MCF 10A (cell line): ENCODE measurements at regions not wholly inside any gene's neighbourhood (a gene's known extent, or its start where the extent isn't known, plus 50 kb on each side); places are given as distances from the start of the nearest gene placed in this dataset.

Experiments
- BruUV-seq: library from RNA; stranded (reverse); fragments of 400-500 nt; replicated peaks from 2 replicates; lab custom pipeline; 2021; lab: Mats Ljungman, UMichigan
- CTCF ChIA-PET: fragments of 300-600 bp; sonication (Branson Sonifier 250); formaldehyde crosslinking; extraction: SDS; loops from one replicate; lab custom pipeline; 2021; ENCODE audit warnings: antibody characterized with exemption, inconsistent platforms; lab: Yijun Ruan, JAX
- POLR2A ChIA-PET: fragments of 300-600, 350-650 bp; sonication (Branson Sonifier 250); formaldehyde crosslinking; extraction: SDS; loops from one replicate; lab custom pipeline; 2020; ENCODE audit warnings: antibody characterized with exemption, inconsistent platforms; lab: Yijun Ruan, JAX
- DNase-seq: peaks from one replicate; pipeline ENCODE4 v3.0.0-alpha.2; 2018; ENCODE audit not compliant: unreplicated experiment
- H3K27ac Mint-ChIP-seq: one replicate; pipeline ENCODE4 v1.8.0; 2022; ENCODE audit warnings: mild to moderate bottlenecking, low read depth, mixed read lengths; ENCODE audit not compliant: unreplicated experiment
- H3K27me3 Mint-ChIP-seq: one replicate; pipeline ENCODE4 v1.8.0; 2022; ENCODE audit warnings: mixed read lengths; ENCODE audit not compliant: insufficient read depth, unreplicated experiment
- H3K36me3 Mint-ChIP-seq: one replicate; pipeline ENCODE4 v1.8.0; 2022; ENCODE audit warnings: mild to moderate bottlenecking, moderate library complexity, mixed read lengths; ENCODE audit not compliant: insufficient read depth, unreplicated experiment
- H3K4me1 Mint-ChIP-seq: one replicate; pipeline ENCODE4 v1.8.0; 2022; ENCODE audit warnings: mixed read lengths; ENCODE audit not compliant: insufficient read depth, unreplicated experiment
- H3K4me3 Mint-ChIP-seq: one replicate; pipeline ENCODE4 v1.8.0; 2022; ENCODE audit warnings: mild to moderate bottlenecking, moderate library complexity, mixed read lengths; ENCODE audit not compliant: unreplicated experiment
- H3K9me3 Mint-ChIP-seq: one replicate; pipeline ENCODE4 v1.8.0; 2022; ENCODE audit warnings: mixed read lengths; ENCODE audit not compliant: unreplicated experiment
- intact Hi-C: fragments of 100-400 bp; cut with micrococcal nuclease; formaldehyde crosslinking; loops from 2 replicates; pipeline ENCODE4 v1.14.1; 2022
- TF ChIP-seq, protein P1 (sequence below): fragments of 200-600 bp; IDR thresholded peaks from one replicate; pipeline ENCODE4 v1.8.0; 2022; ENCODE audit warnings: antibody characterized with exemption, mild to moderate bottlenecking; ENCODE audit not compliant: unreplicated experiment

DNA sequence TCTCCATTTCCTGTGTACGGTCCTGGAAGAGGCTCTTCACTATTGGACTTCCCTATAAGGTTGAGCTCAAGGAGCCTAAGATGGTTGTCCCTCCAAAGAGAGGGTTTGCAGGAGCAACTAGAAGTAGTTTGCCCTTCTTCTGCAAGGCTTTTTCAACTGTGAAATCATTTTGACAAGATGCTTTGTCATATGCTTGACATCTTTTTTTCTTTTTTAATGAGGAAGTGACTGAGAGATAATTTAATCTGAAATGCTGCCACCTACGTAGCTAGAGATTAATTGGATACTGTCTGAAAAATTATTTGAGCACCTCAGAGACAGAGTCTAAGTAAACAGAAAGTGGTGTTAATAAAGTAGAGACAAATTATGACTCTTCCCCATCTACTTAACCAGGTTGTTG lies 97.0 kb downstream of the CHRM3 start:
- DNase-seq: no peak
- no TSS peak for BruUV-seq
- intact Hi-C loops: no loop called here
- H3K4me3 Mint-ChIP-seq: no peak overlapping the region
- ChIA-PET POLR2A (interaction anchor here (0.9 kb wide), 1 partner anchor 33 kb away, joined by 4 read pairs; no protein-coding TSS in a partner anchor), CTCF (interaction anchor here (1.4 kb wide), 1 partner anchor 78 kb away, joined by 6 read pairs; no protein-coding TSS in a partner anchor)
- no peaks in the 10 kb centered on the region for H3K36me3 Mint-ChIP-seq
- H3K27me3 Mint-ChIP-seq: no peaks in the 10 kb centered on the region
- H3K4me1 Mint-ChIP-seq: no peaks in the 10 kb centered on the region
- TF ChIP-seq, protein P1, sequence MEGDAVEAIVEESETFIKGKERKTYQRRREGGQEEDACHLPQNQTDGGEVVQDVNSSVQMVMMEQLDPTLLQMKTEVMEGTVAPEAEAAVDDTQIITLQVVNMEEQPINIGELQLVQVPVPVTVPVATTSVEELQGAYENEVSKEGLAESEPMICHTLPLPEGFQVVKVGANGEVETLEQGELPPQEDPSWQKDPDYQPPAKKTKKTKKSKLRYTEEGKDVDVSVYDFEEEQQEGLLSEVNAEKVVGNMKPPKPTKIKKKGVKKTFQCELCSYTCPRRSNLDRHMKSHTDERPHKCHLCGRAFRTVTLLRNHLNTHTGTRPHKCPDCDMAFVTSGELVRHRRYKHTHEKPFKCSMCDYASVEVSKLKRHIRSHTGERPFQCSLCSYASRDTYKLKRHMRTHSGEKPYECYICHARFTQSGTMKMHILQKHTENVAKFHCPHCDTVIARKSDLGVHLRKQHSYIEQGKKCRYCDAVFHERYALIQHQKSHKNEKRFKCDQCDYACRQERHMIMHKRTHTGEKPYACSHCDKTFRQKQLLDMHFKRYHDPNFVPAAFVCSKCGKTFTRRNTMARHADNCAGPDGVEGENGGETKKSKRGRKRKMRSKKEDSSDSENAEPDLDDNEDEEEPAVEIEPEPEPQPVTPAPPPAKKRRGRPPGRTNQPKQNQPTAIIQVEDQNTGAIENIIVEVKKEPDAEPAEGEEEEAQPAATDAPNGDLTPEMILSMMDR: no peak
- H3K9me3 Mint-ChIP-seq: peaks cover 17% of the 10 kb centered on the region
- no peak overlapping the region for H3K27ac Mint-ChIP-seq

DNA sequence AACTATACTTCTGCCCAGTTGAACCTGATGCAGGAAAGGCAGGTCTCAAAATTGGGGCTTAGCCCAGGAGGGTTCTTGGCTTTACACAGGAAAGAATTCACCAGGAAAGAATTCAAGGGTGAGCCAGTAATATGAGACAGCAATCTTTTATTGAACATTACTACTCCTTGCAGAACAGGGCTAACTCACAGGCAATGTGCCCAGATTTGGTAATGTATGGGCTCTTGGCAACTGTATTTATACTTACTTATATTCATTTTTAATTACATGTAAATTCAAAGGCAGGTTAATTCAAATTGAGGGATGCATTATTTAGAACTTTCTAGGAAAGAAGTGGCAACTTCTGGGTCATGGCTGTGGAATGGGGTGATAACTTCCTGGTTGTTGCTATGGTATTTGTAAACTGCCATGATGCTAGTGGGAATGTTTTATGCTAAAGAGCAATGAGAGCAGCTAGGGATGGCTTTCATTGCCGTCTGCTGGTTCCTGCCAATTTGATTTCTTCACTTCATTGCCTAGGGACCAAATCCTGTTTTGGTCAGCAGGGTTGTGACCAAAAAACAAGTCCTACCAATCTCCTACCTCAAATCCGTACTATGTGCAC lies 107.5 kb downstream of the CHRM3 start:
- H3K27ac Mint-ChIP-seq: no peak overlapping the region
- ChIA-PET POLR2A (no interaction called here), CTCF (no interaction called here)
- H3K4me3 Mint-ChIP-seq: no peak overlapping the region
- no peaks in the 10 kb centered on the region for H3K27me3 Mint-ChIP-seq
- peaks cover 11% of the 10 kb centered on the region for H3K9me3 Mint-ChIP-seq
- peak; percentile 75 for DNase-seq
- H3K4me1 Mint-ChIP-seq: no peaks in the 10 kb centered on the region
- no TSS peak for BruUV-seq
- no peaks in the 10 kb centered on the region for H3K36me3 Mint-ChIP-seq
- TF ChIP-seq, protein P1: no peak
- intact Hi-C loops: no loop called here

DNA sequence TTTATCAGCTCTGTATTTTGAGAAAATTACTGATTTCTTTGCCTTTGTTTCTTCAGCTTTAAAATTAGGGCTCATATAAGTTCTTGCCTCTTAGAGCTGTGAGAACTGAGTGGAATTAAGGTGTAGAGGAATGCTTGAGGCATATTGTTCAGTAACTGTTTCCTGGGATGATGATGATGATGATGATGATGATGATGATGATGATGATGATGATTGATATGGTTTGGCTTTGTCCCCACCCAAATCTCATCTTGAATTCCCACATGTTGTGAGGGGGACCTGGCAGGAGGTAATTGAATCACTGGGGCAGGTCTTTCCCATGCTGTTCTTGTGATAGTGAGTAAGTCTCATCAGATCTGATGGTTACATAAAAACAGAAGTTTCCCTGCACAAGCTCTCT lies 118.7 kb downstream of the CHRM3 start:
- H3K27ac Mint-ChIP-seq: no peak overlapping the region
- ChIA-PET CTCF (interaction anchor here (0.6 to 0.7 kb wide), 2 partner anchors 14 to 92 kb away, joined by 3 to 7 read pairs; no protein-coding TSS in a partner anchor), POLR2A (no interaction called here)
- H3K9me3 Mint-ChIP-seq: peaks cover 44% of the 10 kb centered on the region
- H3K4me1 Mint-ChIP-seq: no peaks in the 10 kb centered on the region
- DNase-seq: no peak
- TF ChIP-seq, protein P1: no peak
- intact Hi-C loops: no loop called here
- H3K36me3 Mint-ChIP-seq: no peaks in the 10 kb centered on the region
- no peak overlapping the region for H3K4me3 Mint-ChIP-seq
- BruUV-seq: no TSS peak
- H3K27me3 Mint-ChIP-seq: no peaks in the 10 kb centered on the region

- no peaks in the 10 kb centered on the region for H3K27me3 Mint-ChIP-seq
- H3K4me3 Mint-ChIP-seq: no peak overlapping the region
- H3K9me3 Mint-ChIP-seq: peaks cover 51% of the 10 kb centered on the region
- no peak overlapping the region for H3K27ac Mint-ChIP-seq
- no peaks in the 10 kb centered on the region for H3K4me1 Mint-ChIP-seq
- POLR2A ChIA-PET: no interaction called here
- no peaks in the 10 kb centered on the region for H3K36me3 Mint-ChIP-seq
- intact Hi-C loops: no loop called here
- DNase-seq: no peak
- no TSS peak for BruUV-seq
- CTCF ChIA-PET: interaction anchor here (0.5 to 0.6 kb wide), 2 partner anchors 222 to 1788 kb away, joined by 3 read pairs; no protein-coding TSS in a partner anchor
- TF ChIP-seq, protein P1: no peak
These were observed 121.5 kb downstream of the CHRM3 start for GRCh38 chr1:239507826-239508225.
